ENCODE measurements at regions not wholly inside any gene's neighbourhood (a gene's known extent, or its start where the extent isn't known, plus 50 kb on each side); places are given as distances from the start of the nearest gene placed in this dataset.
A peak's percentile ranks its signal among the peaks of the same experiment; 100 is the strongest.

- POLR2A ChIA-PET: no interaction called here
- Histone ChIP-seq H3K27me3 (ENCODE audit: insufficient read depth) (no peaks in the 10 kb centered on the region), H3F3A (replicated peaks; ENCODE audit: insufficient read depth) (no peaks in the 10 kb centered on the region), H3K4me3 (ENCODE audit: low read depth in 2 of 2, low read length in 1 of 2) (no peak overlapping the region), H3K9ac (no peak overlapping the region), H3K9me2 (no peaks in the 10 kb centered on the region), H3K9me3 (no peaks in the 10 kb centered on the region), H3K27ac (ENCODE audit: low read depth in 2 of 2, low read length in 1 of 2) (no peak overlapping the region), H4K20me1 (ENCODE audit: insufficient read depth) (no peaks in the 10 kb centered on the region), H3K4me2 (no peak overlapping the region), H3K79me2 (ENCODE audit: insufficient read depth) (no peaks in the 10 kb centered on the region), H2AFZ (ENCODE audit: low read depth) (no peak overlapping the region), H3K4me1 (ENCODE audit: control insufficient read depth in 1 of 2, insufficient read depth in 2 of 2, low read depth in 1 of 2, low read length in 1 of 2) (no peaks in the 10 kb centered on the region), H3K36me3 (replicated peaks in 1 of 2; ENCODE audit: control insufficient read depth in 1 of 2, insufficient read depth in 2 of 2, low read length in 1 of 2) (no peaks in the 10 kb centered on the region)
- CTCF ChIA-PET: interaction anchor here (1.1 to 1.9 kb wide), 2 partner anchors 8 to 11 kb away, joined by 3 to 10 read pairs; no protein-coding TSS in a partner anchor
- no peak for DNase-seq
- WGBS (ENCODE audit: low lambda C conversion rate): 57% methylated on average over 2 of the region's 2 CpGs
- TF ChIP-seq ZBTB33 (IDR thresholded peaks at IDR 0.05; ENCODE audit: borderline replicate concordance, low read depth) (no peak), TCF12 (IDR thresholded peaks at IDR 0.05) (no peak), NFIC (IDR thresholded peaks at IDR 0.05; ENCODE audit: borderline replicate concordance) (no peak), CHD2 (IDR thresholded peaks at IDR 0.05; ENCODE audit: low read length, partially characterized antibody) (no peak), NRF1 (IDR thresholded peaks at IDR 0.05; ENCODE audit: low read depth, low read length) (no peak), REST (IDR thresholded peaks at IDR 0.05; ENCODE audit: low read depth, low read length) (no peak), RFX5 (IDR thresholded peaks at IDR 0.05; ENCODE audit: low read length) (no peak), MAX (IDR thresholded peaks at IDR 0.05; ENCODE audit: low read depth) (no peak), SMC3 (IDR thresholded peaks at IDR 0.05; ENCODE audit: low read depth, low read length) (no peak), MEF2A (IDR thresholded peaks at IDR 0.05; ENCODE audit: borderline replicate concordance, low read depth) (no peak)
- TF ChIP-seq, protein P1, sequence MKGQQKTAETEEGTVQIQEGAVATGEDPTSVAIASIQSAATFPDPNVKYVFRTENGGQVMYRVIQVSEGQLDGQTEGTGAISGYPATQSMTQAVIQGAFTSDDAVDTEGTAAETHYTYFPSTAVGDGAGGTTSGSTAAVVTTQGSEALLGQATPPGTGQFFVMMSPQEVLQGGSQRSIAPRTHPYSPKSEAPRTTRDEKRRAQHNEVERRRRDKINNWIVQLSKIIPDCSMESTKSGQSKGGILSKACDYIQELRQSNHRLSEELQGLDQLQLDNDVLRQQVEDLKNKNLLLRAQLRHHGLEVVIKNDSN (IDR thresholded peaks at IDR 0.05; ENCODE audit: borderline replicate concordance, low read depth): no peak
Observed at GRCh38 chr3:70543493-70543892, 231.1 kb upstream of the MDFIC2 start.

- Histone ChIP-seq H4K20me1 (ENCODE audit: insufficient read depth) (no peaks in the 10 kb centered on the region), H3F3A (replicated peaks; ENCODE audit: insufficient read depth) (no peaks in the 10 kb centered on the region), H3K27ac (ENCODE audit: low read depth in 2 of 2, low read length in 1 of 2) (no peak overlapping the region), H3K9me3 (no peaks in the 10 kb centered on the region), H3K9ac (no peak overlapping the region), H3K27me3 (ENCODE audit: insufficient read depth) (no peaks in the 10 kb centered on the region), H2AFZ (ENCODE audit: low read depth) (no peak overlapping the region), H3K79me2 (ENCODE audit: insufficient read depth) (no peaks in the 10 kb centered on the region), H3K4me2 (no peak overlapping the region), H3K9me2 (no peaks in the 10 kb centered on the region), H3K36me3 (replicated peaks in 1 of 2; ENCODE audit: control insufficient read depth in 1 of 2, insufficient read depth in 2 of 2, low read length in 1 of 2) (no peaks in the 10 kb centered on the region), H3K4me3 (ENCODE audit: low read depth in 2 of 2, low read length in 1 of 2) (no peak overlapping the region), H3K4me1 (ENCODE audit: control insufficient read depth in 1 of 2, insufficient read depth in 2 of 2, low read depth in 1 of 2, low read length in 1 of 2) (no peaks in the 10 kb centered on the region)
- ChIA-PET CTCF (interaction anchor here (0.6 to 1.6 kb wide), 4 partner anchors 8 to 1009 kb away, joined by 3 to 4 read pairs (median 3); no protein-coding TSS in a partner anchor), POLR2A (no interaction called here)
- WGBS (ENCODE audit: low lambda C conversion rate): 53% methylated on average over 2 of the region's 2 CpGs
- TF ChIP-seq SIN3A (IDR thresholded peaks at IDR 0.05; ENCODE audit: borderline replicate concordance, low read depth, low read length): no peak
- no peak for TF ChIP-seq FOXJ3 (CRISPR knock-in tag; IDR thresholded peaks at IDR 0.05)
- TF ChIP-seq TCF12 (IDR thresholded peaks at IDR 0.05): no peak
- TF ChIP-seq RAD21 (IDR thresholded peaks at IDR 0.05; ENCODE audit: low read length): no peak
- TF ChIP-seq, protein P2, sequence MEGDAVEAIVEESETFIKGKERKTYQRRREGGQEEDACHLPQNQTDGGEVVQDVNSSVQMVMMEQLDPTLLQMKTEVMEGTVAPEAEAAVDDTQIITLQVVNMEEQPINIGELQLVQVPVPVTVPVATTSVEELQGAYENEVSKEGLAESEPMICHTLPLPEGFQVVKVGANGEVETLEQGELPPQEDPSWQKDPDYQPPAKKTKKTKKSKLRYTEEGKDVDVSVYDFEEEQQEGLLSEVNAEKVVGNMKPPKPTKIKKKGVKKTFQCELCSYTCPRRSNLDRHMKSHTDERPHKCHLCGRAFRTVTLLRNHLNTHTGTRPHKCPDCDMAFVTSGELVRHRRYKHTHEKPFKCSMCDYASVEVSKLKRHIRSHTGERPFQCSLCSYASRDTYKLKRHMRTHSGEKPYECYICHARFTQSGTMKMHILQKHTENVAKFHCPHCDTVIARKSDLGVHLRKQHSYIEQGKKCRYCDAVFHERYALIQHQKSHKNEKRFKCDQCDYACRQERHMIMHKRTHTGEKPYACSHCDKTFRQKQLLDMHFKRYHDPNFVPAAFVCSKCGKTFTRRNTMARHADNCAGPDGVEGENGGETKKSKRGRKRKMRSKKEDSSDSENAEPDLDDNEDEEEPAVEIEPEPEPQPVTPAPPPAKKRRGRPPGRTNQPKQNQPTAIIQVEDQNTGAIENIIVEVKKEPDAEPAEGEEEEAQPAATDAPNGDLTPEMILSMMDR (IDR thresholded peaks at IDR 0.05): peak; percentile 36; the same call in 1 of the 2 replicates
- no peak for DNase-seq
Observed at GRCh38 chr3:70539908-70540307, 227.5 kb upstream of the MDFIC2 start.
